Activated B cell treated with CpG ODN at 0.5 μM for 24 hours (primary cell): ENCODE measurements at regions not wholly inside any gene's neighbourhood (a gene's known extent, or its start where the extent isn't known, plus 50 kb on each side); places are given as distances from the start of the nearest gene placed in this dataset.

Experiments used
- ATAC-seq: fragments of 200-7000 bp; cut with Tn5 transposase; one replicate; pipeline ENCODE4 v1.10.0; 2021; ENCODE audit warnings: low read depth, mild to moderate bottlenecking, moderate library complexity
- CTCF ChIA-PET: fragments of 350-600 bp; sonication (Branson Sonifier 250); formaldehyde crosslinking; loops from one replicate; lab custom pipeline; 2021; ENCODE audit warnings: antibody characterized with exemption; lab: Charles Lee
- POLR2A ChIA-PET: fragments of 350-600 bp; sonication (Branson Sonifier 250); formaldehyde crosslinking; loops from one replicate; lab custom pipeline; 2021; ENCODE audit warnings: antibody characterized with exemption; lab: Charles Lee
- DNase-seq: peaks from one replicate; pipeline ENCODE4 v3.0.0; 2022
- H3K27ac Mint-ChIP-seq: one replicate; pipeline ENCODE4 v1.8.0; 2020; ENCODE audit warnings: mixed read lengths
- H3K27me3 Mint-ChIP-seq: one replicate; pipeline ENCODE4 v1.8.0; 2021; ENCODE audit warnings: mixed read lengths
- H3K36me3 Mint-ChIP-seq: one replicate; pipeline ENCODE4 v1.8.0; 2021; ENCODE audit warnings: low read depth, mixed read lengths
- H3K4me1 Mint-ChIP-seq: one replicate; pipeline ENCODE4 v1.8.0; 2021; ENCODE audit warnings: mixed read lengths
- H3K4me3 Mint-ChIP-seq: one replicate; pipeline ENCODE4 v1.8.0; 2020; ENCODE audit warnings: mild to moderate bottlenecking, mixed read lengths
- H3K9me3 Mint-ChIP-seq: one replicate; pipeline ENCODE4 v1.8.0; 2020; ENCODE audit warnings: mixed read lengths
- CTCF ChIP-seq: fragments of 200-600 bp; IDR thresholded peaks from one replicate; pipeline ENCODE4 v1.8.0; 2022; ENCODE audit warnings: antibody characterized with exemption, mild to moderate bottlenecking
- intact Hi-C: fragments of 100-400 bp; cut with micrococcal nuclease; formaldehyde crosslinking; loops from one replicate; pipeline ENCODE4 v1.15.1; 2024

GRCh38 chr5:159749146-159749545 is 167.1 kb upstream of the ADRA1B start:
- ChIA-PET CTCF (no interaction called here), POLR2A (no interaction called here)
- H3K4me3 Mint-ChIP-seq, result no peak overlapping the region

GRCh38 chr5:159750226-159750625 is 166.1 kb upstream of the ADRA1B start:
- ChIA-PET POLR2A (no interaction called here), CTCF (no interaction called here)
- intact Hi-C loops, result no loop called here

More at GRCh38 chr5:159749146-159749545, 167.1 kb upstream of the ADRA1B start:
- intact Hi-C loops, result no loop called here
- ATAC-seq (no peak), DNase-seq (no peak)
- peaks cover 11% of the 10 kb centered on the region for H3K4me1 Mint-ChIP-seq
- no peaks in the 10 kb centered on the region for H3K27me3 Mint-ChIP-seq
- no peak for TF ChIP-seq CTCF
- H3K9me3 Mint-ChIP-seq, result peaks cover 11% of the 10 kb centered on the region
- H3K27ac Mint-ChIP-seq, result no peak overlapping the region
- H3K36me3 Mint-ChIP-seq, result no peaks in the 10 kb centered on the region

GRCh38 chr5:159751459-159751858 is 164.8 kb upstream of the ADRA1B start:
- no peaks in the 10 kb centered on the region for H3K36me3 Mint-ChIP-seq
- no peak overlapping the region for H3K4me3 Mint-ChIP-seq
- H3K9me3 Mint-ChIP-seq, result peaks cover 11% of the 10 kb centered on the region
- CTCF ChIA-PET, result no interaction called here
- H3K4me1 Mint-ChIP-seq, result peaks cover 11% of the 10 kb centered on the region
- intact Hi-C loops, result no loop called here
- ATAC-seq (no peak), DNase-seq (no peak)
- POLR2A ChIA-PET, result no interaction called here
- no peaks in the 10 kb centered on the region for H3K27me3 Mint-ChIP-seq
- no peak for TF ChIP-seq CTCF
- H3K27ac Mint-ChIP-seq, result no peak overlapping the region

More at GRCh38 chr5:159750226-159750625, 166.1 kb upstream of the ADRA1B start:
- ATAC-seq (no peak), DNase-seq (no peak)
- peaks cover 11% of the 10 kb centered on the region for H3K4me1 Mint-ChIP-seq
- no peak for TF ChIP-seq CTCF
- peaks cover 11% of the 10 kb centered on the region for H3K9me3 Mint-ChIP-seq
- H3K36me3 Mint-ChIP-seq, result no peaks in the 10 kb centered on the region
- no peak overlapping the region for H3K27ac Mint-ChIP-seq
- no peak overlapping the region for H3K4me3 Mint-ChIP-seq
- H3K27me3 Mint-ChIP-seq, result no peaks in the 10 kb centered on the region

- ChIA-PET POLR2A (no interaction called here), CTCF (no interaction called here)
- no peak for DNase-seq
- H3K27ac Mint-ChIP-seq, result no peak overlapping the region
- no peaks in the 10 kb centered on the region for H3K36me3 Mint-ChIP-seq
- intact Hi-C loops, result no loop called here
- H3K4me3 Mint-ChIP-seq, result no peak overlapping the region
- H3K4me1 Mint-ChIP-seq, result peaks cover 11% of the 10 kb centered on the region
- TF ChIP-seq CTCF, result no peak
- no peaks in the 10 kb centered on the region for H3K27me3 Mint-ChIP-seq
- ATAC-seq, result no peak
- peaks cover 11% of the 10 kb centered on the region for H3K9me3 Mint-ChIP-seq
These were observed 163.5 kb upstream of the ADRA1B start for GRCh38 chr5:159752622-159753275.

- no peak for ATAC-seq
- H3K27ac Mint-ChIP-seq, result no peak overlapping the region
- ChIA-PET POLR2A (no interaction called here), CTCF (no interaction called here)
- no peak overlapping the region for H3K4me3 Mint-ChIP-seq
- H3K4me1 Mint-ChIP-seq, result no peaks in the 10 kb centered on the region
- no peaks in the 10 kb centered on the region for H3K36me3 Mint-ChIP-seq
- no peaks in the 10 kb centered on the region for H3K9me3 Mint-ChIP-seq
- TF ChIP-seq CTCF, result no peak
- no peak for DNase-seq
- intact Hi-C loops, result no loop called here
- peaks cover 3% of the 10 kb centered on the region for H3K27me3 Mint-ChIP-seq
These were observed 158.1 kb upstream of the ADRA1B start for GRCh38 chr5:159758189-159758588.
